Limb (tissue), 2 donors: ENCODE measurements at regions not wholly inside any gene's neighbourhood (a gene's known extent, or its start where the extent isn't known, plus 50 kb on each side); places are given as distances from the start of the nearest gene placed in this dataset.

Experiments used
- DNase-seq, 2 donors: peaks; one replicate each; pipeline ENCODE4 v3.0.0-alpha.2; 2016; ENCODE audit errors: extremely low spot score in 2 of 2

DNA sequence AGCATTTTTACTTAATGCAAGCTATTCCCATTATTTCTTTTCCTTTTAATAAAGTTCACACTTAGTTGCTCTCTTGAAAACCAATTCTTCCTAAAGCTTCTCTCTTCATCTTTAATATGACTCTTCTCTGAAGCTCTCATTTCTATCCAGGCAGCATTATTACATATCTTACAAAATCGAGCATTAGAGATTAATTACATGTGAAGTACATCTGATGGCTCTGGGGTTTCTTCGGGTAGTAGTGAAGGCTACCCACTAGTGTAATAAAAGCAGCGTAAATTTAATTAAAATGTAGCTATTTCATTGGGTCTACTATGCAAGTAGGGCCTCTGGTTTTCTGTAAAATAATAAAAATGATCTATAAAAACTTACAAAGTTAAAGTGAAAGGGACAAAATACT, 513.6 kb upstream of the DPH6 start:
- DNase-seq = no peak

DNA sequence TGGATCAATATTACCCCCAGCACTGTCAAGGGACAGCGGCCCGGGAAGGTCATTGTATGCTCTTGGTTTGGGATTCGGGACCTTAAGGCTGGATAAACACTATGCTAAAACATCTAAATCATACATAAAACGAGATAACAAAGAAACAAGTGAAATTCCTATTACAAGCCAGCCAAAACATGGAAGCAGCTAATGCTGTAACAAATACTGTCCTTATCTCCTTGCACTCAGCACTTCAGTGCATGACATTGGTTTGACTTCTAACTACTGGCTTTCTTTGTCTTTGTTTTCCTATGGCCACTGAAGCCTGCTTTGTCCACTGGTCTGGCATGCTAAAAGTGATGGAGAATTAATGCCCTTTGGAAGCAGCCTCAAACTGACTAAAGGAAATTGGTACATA, 516.4 kb upstream of the DPH6 start:
- DNase-seq = no peak

DNA sequence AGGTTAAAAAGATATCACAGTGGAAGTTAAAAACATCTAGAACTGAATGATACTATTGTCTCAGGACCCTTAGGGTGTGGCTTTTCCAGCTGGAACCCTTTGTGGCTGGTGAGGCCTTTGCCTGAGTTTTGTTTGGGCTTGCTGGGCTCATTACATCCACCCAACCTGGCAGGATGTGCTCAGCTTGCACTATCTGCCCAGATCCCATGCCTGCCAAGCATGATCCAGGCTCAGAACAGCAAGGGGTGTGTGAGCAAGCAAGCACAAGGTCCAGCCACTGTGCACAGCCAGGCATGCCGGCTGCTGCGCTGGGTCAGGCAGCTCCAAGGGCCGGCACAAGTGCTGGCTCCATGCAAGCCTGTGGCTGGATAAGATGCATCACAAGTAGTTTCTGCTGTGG, 512.7 kb upstream of the CDIN1 start:
- DNase-seq = no peak

DNA sequence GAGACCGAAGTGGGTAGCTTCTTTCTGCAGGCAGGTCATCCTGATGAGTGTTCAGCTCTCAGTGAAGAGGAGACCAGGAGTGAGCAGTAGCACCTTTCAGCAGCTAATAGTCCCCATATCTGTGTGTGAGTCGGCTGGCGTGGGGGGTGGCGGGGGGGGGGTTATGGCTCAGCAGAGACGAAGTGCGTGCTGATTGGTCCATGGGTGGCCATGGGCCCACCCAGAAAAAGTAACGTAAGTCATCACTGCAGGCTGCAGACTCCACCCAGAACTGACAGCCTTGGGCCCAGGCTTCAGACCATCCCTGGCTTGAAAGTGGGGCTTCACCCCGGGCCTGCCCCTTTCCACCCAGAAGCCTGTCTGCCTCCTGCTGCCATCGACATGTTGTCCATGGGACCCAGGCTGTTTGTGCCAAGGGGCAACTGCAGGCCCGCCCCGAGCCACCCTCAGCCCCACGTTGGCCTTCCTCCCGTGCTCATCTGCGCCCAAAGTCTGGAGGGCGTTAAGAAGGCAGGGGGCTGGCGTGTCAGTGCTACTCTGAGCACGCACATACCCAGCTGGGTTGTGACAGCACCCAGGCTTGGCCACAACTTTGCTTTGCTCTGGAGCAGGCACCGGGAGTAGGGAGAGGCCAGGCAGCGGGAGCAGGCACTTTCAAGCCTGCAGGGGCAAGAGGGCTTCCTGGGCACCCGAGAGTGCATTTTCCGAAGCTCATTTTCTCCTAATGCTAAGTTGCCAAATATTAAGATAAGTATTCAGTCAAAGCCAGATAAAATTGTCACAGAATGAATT, 511.7 kb upstream of the CDIN1 start:
- DNase-seq = no peak

DNA sequence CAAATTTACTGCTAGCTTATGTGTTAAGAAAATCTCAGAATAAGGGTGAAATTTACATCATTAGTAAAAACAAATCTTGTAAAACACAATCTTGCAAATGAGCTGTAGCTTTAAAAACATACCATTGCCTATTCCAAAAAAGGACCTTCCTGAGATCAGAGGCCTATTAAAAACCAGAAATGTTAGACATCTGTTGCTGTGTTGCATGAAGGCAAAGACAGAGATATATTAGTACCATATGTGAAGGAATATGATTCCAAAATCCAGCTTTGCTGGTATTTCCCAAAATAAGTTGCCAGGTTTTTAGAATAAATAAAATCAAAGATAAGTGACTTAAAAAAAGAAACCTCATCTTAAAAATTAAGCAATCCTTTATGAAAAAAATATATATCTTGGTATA, 504.1 kb upstream of the CDIN1 start:
- peak in 1 of 2 donors; percentile 39 for DNase-seq

DNA sequence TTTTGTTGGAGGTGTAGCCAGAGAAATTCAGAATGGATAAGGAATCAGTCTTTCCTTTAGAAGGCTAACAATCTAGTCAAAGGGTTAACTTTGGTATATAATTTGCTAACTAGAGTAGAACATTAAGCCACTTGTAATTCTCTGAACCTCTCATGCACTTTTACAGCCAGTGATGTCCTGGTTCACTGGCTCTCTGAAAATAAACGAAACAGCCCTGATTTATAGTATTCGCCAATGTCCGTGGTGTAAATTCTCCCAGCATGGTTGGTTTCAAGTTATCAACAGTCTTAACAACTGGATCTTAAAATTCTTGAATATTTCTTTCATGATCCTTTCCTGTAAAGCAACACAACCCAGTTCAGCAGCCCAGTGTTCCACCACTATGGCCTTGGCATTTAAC, 500.4 kb upstream of the CDIN1 start:
- DNase-seq = no peak

DNA sequence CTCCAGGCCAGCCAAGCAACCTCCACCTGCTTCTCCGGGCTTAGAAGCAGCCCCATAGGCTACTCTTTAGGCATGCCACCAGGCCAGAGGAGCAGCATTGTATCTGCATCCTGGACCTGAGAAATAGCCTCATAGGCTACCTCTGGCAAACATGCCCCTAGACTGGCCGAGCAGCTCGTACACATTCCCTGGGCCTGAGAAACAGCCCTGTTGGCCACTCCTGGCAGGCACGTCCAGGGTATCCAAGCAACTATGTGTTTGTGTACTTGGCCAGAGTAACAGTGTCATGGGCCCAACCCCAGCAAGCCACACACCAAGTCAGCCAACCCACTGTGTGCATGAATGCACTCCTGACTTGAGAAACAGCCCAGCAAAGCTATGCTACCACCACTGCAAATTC, 498.7 kb upstream of the CDIN1 start:
- DNase-seq = no peak

DNA sequence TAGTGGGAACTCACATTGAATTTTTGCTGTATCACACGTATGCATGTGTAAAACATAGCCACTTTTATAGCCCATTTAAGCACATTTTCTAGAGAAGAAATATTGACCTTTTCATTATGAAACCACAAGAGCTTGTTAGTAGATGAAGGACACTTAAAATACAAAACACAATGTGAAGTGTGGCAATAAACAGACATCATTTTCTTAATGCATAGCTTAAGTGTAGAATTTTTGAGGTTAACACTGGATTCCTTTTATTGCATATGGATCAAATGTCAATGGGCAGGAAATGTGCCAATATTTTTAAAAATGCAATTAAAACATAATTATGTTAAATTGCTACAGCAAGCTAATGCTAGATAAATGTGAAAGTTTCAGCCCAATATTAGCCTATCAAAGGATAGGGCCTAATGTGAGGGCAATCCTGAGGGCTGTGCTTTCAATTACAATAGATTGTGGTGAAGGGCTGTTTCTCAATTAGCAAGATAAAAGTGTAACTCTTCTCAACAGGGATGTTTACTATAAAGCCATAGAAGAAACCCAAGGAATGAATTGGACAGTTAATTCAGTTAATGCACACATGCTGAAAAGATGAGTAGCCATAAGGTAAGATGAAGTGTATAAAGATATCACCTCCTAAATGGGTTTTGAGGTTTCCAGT, 489.0 kb upstream of the CDIN1 start:
- no peak for DNase-seq

DNA sequence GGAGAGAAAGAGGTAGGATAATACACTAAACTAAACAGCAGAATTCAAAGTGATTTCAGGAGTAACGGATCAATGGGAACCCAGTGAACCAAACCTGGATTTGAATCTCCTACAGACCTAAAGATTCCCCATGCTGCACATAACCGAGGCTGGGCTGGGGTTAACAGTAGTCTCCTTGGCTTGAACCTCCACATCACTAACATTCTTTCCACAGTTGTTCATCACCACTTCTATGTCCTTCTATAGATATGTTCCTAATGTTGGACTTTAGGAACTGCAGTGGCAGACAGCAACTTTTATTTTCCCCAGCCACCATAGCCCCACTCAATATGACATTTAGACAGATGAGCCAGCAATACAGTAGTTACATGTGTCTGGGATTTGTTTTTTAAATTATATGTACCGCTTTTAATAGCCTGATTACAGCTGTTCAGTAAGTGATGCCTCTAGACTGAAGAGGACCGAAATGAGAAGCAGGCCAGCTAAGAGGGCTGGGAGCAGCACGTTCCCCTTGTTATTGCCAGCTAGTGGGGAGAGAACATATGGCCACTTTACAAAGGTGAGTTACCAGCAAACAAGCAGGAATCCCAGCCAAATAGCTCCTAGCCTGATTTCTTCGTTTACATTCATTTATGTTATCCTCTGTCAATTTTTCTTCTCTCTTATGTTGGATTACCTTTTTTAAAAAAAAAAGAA, 472.6 kb upstream of the CDIN1 start:
- no peak for DNase-seq

DNA sequence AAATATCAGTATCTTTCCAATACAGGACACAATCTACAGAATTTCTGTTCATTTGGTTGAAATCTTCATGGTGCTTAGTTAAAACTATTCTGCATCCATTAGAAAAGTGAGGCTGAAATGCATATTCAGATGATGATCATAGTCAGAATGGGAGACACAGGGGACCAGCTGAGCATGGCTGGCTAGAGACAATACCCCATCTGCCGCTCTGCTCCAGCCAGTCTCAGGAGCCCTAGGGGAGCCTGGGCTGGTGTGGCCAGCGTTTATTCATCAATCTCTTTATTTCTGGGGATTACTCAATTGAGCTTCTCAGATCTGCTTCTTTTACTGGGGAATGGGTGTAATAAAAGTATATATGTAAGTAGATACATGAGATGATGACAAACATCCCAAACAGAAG, 470.9 kb upstream of the CDIN1 start:
- DNase-seq = no peak

DNA sequence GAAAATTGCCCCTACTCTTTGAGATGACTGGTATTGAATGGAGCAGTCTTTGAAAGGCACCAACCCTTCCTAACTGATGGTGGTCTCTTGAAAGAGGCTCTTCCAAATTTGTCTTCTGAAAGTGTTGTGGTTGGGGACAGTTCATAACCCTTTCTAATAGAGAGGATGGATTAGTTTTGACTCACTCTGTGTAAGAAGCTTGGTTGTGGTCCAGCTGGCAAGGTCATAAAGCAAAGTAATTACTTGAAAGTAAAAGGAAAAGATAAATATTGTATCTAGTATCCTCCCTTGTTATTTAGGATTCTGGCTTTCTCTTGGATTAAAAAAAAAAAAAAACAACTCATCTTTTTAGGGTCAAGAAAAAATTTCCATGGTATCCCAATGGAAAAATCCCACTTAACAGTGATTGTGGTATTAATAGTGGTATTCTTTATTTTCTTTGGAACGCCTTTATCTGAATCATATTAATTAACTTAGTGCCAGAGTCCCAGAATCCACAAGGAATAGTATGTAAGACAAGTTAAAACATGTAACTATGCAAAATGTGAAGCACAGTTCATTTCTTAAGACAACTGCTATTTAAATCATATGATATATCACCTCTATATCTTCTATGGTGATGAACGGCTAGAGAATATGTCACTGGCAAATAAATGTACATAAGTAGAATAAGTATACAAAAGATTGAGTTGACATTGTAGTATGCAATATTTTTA, 469.3 kb upstream of the CDIN1 start:
- no peak for DNase-seq

DNA sequence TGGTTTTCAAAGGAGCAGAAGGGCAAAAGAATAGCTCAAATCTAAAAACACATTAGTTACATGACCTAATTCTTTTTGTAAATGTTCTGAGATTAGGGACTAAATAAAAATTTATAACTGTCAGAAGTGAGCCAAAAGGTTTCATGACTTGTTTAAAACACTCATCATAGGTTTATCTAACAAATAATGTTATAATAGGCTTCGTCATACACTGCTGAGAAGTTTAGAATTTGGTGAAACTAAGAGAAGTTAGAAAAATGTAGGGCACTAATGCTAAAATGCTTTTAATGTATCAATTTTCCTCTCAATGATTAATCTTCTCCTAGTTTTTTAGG, 468.8 kb upstream of the CDIN1 start:
- no peak for DNase-seq

DNA sequence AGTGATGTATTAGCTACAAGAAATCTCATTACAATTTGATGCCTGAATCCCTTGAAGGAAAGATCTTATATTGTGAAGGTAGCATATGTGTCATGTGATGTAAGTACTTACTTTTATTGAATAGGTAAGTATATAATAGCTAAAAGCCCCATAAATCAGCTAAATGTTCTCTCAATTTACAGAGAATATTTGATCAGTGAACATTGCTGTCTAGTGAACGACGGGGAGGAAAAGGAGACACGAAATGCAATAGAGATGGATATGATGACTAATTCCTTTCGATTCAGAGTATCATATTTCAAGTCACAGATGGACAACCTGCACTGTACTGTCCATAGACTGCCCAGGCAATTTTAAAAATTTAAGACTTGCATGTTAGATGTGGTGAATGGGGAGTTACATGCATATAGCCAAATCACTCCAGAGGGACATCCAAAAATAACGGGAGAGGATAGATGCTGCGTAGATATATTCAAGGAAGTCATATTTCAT, 462.1 kb upstream of the CDIN1 start:
- no peak for DNase-seq

DNA sequence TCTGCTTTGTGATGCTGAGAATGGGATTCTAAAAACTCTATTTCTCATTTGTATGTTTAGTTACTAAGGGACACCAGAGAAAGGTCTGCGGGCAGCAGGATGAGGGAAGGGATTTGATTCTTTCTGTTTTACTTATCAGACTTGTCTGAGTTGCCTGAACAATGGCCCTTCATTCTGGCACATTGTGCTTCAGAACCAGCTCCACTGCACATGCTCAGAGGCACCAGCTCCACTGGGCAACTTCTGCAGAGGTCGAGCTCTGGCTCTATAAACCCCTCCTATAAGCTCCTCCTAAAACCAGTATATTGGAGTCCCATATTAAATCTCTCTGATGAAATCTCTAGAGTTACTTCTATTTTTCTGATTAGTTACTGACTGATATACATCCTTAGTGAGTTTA, 453.2 kb upstream of the CDIN1 start:
- DNase-seq = no peak

DNA sequence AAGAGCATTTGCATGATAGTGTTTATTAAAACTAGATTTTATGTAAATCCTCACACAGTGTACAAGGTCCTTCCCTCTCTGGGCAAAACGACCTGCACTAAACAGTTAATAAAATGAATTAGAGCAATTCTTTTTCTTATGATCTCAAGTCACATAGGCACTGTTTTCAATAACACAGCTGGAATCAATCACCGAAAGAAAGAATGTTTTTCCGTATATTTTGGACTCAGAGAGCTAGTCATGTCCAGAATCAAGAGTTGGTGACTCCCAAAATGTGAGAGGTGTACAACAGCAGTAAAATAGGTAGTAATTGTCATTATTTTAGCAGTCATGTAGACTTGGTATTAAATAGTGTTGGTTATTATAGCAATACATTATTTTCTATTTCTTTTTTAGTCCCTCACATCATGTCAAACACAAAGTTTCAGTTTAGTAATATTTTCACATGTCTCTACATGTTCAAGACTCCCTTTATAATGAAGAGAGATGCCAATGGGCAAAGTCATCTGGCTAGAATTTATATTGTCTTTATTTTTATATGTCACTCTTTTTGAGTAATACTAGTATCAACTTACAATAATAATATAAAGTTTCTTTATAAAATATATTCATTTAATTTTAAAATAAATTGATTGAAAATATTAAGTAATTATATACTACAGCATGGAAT, 448.6 kb upstream of the CDIN1 start:
- DNase-seq = no peak

DNA sequence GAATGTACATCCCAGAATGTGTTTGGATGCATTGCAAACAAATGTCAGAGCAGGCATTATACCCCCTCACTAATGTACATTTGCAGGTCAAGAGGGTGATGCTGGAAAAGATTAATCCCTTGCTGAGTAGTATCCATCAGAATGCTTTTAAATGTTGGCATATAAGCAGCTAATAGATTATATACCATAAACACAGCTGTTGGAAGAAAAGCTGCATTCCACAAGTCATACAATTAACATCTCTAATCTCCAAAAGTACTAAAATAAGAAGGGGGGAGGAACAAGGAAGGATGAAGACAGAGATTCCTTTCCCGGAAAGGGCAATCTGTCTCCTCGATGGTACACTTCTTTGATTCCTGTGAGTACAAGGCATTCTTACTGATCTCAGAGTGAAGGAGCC, 445.7 kb upstream of the CDIN1 start:
- no peak for DNase-seq

DNA sequence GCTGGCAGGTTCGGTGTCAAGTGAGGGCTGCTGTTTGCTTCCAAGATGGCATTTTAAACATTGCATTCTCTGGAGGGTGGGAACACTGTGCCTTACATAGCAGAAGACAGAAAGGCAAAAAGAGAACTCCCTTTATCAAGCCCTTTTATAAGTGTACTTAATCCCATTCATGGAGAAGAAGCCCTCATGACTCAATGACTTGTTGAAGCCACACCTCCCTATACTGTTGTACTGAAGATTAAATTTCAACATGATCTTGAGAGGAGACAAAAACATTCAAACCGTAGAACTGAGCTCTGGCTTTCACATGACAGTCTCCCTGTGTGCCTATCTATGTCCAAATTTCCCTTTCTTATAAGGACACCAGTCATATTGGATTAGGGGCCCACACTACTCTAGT, 443.4 kb upstream of the CDIN1 start:
- DNase-seq = no peak

DNA sequence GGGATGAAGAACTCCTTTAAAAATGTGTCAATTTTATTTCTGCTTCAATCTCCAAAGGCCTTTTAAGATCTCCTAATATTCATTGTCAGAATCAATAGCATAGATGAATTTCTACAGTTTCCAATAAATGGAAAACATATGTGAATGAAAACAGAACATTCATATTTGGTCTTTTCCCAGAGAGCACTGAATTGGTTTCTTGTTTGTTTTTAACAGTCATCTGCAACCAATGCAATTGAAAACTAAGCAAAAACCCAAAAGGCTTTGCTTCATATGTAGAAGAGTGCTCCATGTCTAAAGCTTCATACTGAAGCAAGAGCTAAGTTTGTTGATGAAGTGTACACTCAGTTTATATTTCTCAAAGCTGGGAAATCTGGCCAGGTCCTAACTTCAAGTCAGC, 426.5 kb upstream of the CDIN1 start:
- no peak for DNase-seq

DNA sequence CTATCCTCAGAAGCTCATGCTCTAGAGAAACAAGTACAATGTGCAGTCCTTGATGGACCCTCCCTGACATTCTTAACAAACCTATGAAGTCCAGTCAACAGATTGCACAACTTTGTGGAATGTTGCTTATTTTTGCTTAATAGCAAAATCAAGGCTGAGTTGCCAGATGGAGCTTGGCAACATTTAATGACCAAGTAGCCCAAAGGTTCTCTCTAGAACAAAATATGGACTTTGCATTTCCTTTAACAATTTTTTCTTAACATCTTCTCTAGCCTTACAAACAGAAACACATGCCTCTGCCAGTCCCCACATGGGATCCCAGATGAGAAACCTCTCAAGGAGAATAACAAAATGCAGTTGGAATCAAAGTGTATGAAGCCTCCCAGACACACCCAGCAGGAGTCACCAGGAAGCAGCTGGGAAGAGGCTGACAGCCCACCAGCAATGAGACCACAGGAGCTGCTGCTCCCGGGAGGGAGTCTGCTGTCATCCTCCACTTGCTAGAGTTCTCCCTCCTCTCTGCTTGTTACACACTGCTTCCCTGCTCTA, 422.5 kb upstream of the CDIN1 start:
- no peak for DNase-seq

DNA sequence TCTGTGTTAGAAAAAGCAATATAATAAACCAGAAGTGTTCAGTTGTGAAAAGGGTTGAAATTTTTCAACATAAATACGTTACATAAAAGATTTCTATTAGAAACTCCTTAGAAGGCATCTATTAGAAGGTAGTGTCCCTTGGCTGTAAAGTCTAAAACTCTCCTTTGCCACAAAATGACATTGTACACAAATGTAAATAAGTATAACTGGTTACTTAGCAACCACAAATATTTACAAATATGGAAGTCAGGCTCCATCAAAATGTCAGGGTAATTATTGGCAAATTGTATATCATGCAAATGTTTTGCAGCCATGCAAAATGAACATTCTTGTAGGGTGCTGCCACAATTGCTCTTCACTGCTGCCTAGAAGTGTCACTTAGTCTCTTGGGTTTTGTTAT, 419.1 kb upstream of the CDIN1 start:
- DNase-seq = peak in 1 of 2 donors; percentile 41

DNA sequence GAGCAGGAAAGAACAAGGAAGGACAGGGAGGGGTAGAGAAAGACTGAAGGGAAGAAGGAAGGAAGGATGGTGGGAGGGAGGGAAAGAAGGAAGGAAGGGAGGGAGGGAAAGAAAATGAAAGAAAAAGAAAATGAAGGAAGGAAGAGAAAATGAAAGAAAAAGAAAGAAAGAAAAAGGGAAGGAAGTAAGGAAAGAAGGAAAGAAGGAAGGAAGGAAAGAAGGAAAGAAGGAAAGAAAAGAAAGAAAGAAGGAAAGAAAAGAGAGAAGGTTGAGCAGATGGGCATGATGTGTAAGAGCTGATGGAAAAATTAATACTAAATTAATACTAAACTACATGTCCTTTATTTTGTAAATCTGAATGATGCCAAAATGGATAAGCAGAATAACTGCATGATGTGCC, 418.3 kb upstream of the CDIN1 start:
- DNase-seq = no peak
